ENCODE measurements at regions not wholly inside any gene's neighbourhood (a gene's known extent, or its start where the extent isn't known, plus 50 kb on each side); places are given as distances from the start of the nearest gene placed in this dataset.
A peak's percentile ranks its signal among the peaks of the same experiment; 100 is the strongest.

GRCh38 chr12:24554612-24555295 is 394.1 kb downstream of the BCAT1 start:
- no peak for DNase-seq

GRCh38 chr12:24553259-24553658 is 395.6 kb downstream of the BCAT1 start:
- DNase-seq: no peak

GRCh38 chr12:24551163-24551786 is 397.6 kb downstream of the BCAT1 start:
- no peak for DNase-seq

GRCh38 chr12:24550609-24551008 is 398.3 kb downstream of the BCAT1 start:
- DNase-seq: no peak

- no peak for DNase-seq
These were observed 402.2 kb downstream of the BCAT1 start for GRCh38 chr12:24546661-24547060.

GRCh38 chr12:24546084-24546483 is 402.8 kb downstream of the BCAT1 start:
- no peak for DNase-seq

- DNase-seq: no peak
These were observed 404.5 kb downstream of the BCAT1 start for GRCh38 chr12:24544368-24544767.

- no peak for DNase-seq
These were observed 407.6 kb downstream of the BCAT1 start for GRCh38 chr12:24541193-24541871.

GRCh38 chr12:24539646-24540045 is 409.3 kb downstream of the BCAT1 start:
- no peak for DNase-seq

- DNase-seq: peak; percentile 27
These were observed 411.6 kb downstream of the BCAT1 start for GRCh38 chr12:24537083-24537860.

- DNase-seq: no peak
These were observed 413.4 kb downstream of the BCAT1 start for GRCh38 chr12:24535334-24536069.

GRCh38 chr12:24534622-24535021 is 414.3 kb downstream of the BCAT1 start:
- no peak for DNase-seq

GRCh38 chr12:24533716-24534352 is 415.1 kb downstream of the BCAT1 start:
- DNase-seq: no peak

GRCh38 chr12:24530689-24531088 is 418.2 kb downstream of the BCAT1 start:
- DNase-seq: no peak

GRCh38 chr12:24527102-24527501 is 421.8 kb downstream of the BCAT1 start:
- no peak for DNase-seq

- DNase-seq: no peak
These were observed 426.2 kb downstream of the BCAT1 start for GRCh38 chr12:24522736-24523135.

- DNase-seq: no peak
These were observed 429.1 kb downstream of the BCAT1 start for GRCh38 chr12:24519759-24520158.

GRCh38 chr12:24517000-24517399 is 431.9 kb downstream of the BCAT1 start:
- DNase-seq: no peak

GRCh38 chr12:24510581-24511125 is 438.2 kb downstream of the BCAT1 start:
- no peak for DNase-seq

GRCh38 chr12:24507827-24508226 is 441.1 kb downstream of the BCAT1 start:
- DNase-seq: no peak

GRCh38 chr12:24505366-24506015 is 443.4 kb downstream of the BCAT1 start:
- DNase-seq: no peak

Data from OCI-M1 (cell line).